HepG2 (cell line): ENCODE measurements at regions not wholly inside any gene's neighbourhood (a gene's known extent, or its start where the extent isn't known, plus 50 kb on each side); places are given as distances from the start of the nearest gene placed in this dataset.

Experiments used
- ATAC-seq: fragments of 200-7000 bp; cut with Tn5 transposase; 3 replicates; pipeline ENCODE4 v1.9.1; 2020; ENCODE audit warnings: mild to moderate bottlenecking, moderate library complexity
- BruUV-seq: library from RNA; stranded (reverse); fragments of 400-500 nt; replicated peaks from 2 replicates; lab custom pipeline; 2021; lab: Mats Ljungman, UMichigan
- CTCF ChIA-PET: fragments of 300-600 bp; formaldehyde crosslinking; extraction: SDS; loops from one replicate; lab custom pipeline; 2021; ENCODE audit warnings: low total read pairs, inconsistent platforms, low intra/inter-chr PET ratio; lab: Yijun Ruan, JAX
- POLR2A ChIA-PET: fragments of 350-600 bp; sonication (Branson Sonifier 250); formaldehyde crosslinking; loops from one replicate; lab custom pipeline; 2020; ENCODE audit warnings: antibody characterized with exemption, inconsistent platforms; lab: Yijun Ruan, JAX
- DNase-seq: peaks from one replicate; pipeline ENCODE4 v3.0.0-alpha.2; 2015; ENCODE audit warnings: low spot score
- FAIRE-seq: peaks from 3 replicates; lab custom pipeline; 2011; peaks lifted over from hg19 to GRCh38; lab: Jason Lieb, UNC
- H2AFZ ChIP-seq: one replicate; pipeline ENCODE4 v1.6.1; 2011; ENCODE audit warnings: low read length, inconsistent platforms
- H3K27ac ChIP-seq: fragments of 300-600 bp; 3 replicates; pipeline ENCODE4 v1.8.0; 2011; ENCODE audit warnings: mixed run types, mild to moderate bottlenecking, mixed read lengths, low read length, inconsistent platforms; ENCODE audit not compliant: insufficient read depth; ENCODE audit errors: extremely low read length
- H3K27me3 ChIP-seq, 2 experiments: fragments of 200-600 bp in 1 of 2; 2 replicates in 1 of 2; 3 replicates in 1 of 2; pipeline versions ENCODE4 v1.6.0 to v1.8.0; 2011; ENCODE audit warnings: low read length in 2 of 2, mild to moderate bottlenecking in 2 of 2, moderate library complexity in 2 of 2, inconsistent platforms in 1 of 2; ENCODE audit not compliant: insufficient read depth in 2 of 2, control insufficient read depth in 1 of 2
- H3K36me3 ChIP-seq, 2 experiments: fragments of 200-600 bp in 1 of 2; replicated peaks in 1 of 2; 2 replicates in 1 of 2; 3 replicates in 1 of 2; pipeline versions ENCODE4 v1.5.1 to v1.8.0; 2011; ENCODE audit warnings: low read length in 2 of 2, inconsistent platforms in 1 of 2; ENCODE audit not compliant: insufficient read depth in 2 of 2, control insufficient read depth in 1 of 2
- H3K4me1 ChIP-seq: 2 replicates; pipeline ENCODE4 v1.5.1; 2012; ENCODE audit warnings: low read length, inconsistent platforms; ENCODE audit not compliant: insufficient read depth
- H3K4me2 ChIP-seq: 2 replicates; pipeline ENCODE4 v1.6.0; 2011; ENCODE audit warnings: low read depth, low read length, inconsistent platforms
- H3K4me3 ChIP-seq, 3 experiments: fragments of 200-600 bp in 1 of 3; sonication (generic), shearing (Covaris generic) in 1 of 3; replicated peaks in 1 of 3; 2 replicates each; pipeline ENCODE4 v1.5.1; 2011 to 2016; ENCODE audit warnings: low read length in 3 of 3, inconsistent platforms in 2 of 3, low read depth in 2 of 3, mild to moderate bottlenecking in 2 of 3, control low read depth in 1 of 3, mixed read lengths in 1 of 3; ENCODE audit not compliant: insufficient read depth in 1 of 3
- H3K79me2 ChIP-seq: one replicate; pipeline ENCODE4 v1.6.1; 2011; ENCODE audit warnings: low read length, inconsistent platforms; ENCODE audit not compliant: insufficient read depth
- H3K9ac ChIP-seq: 2 replicates; pipeline ENCODE4 v1.6.0; 2011; ENCODE audit warnings: mild to moderate bottlenecking, low read depth, low read length, inconsistent platforms; ENCODE audit not compliant: insufficient read depth
- H3K9me3 ChIP-seq: 2 replicates; pipeline ENCODE4 v1.5.1; 2012; ENCODE audit warnings: mild to moderate bottlenecking, low read length
- H4K20me1 ChIP-seq: 2 replicates; pipeline ENCODE4 v1.6.0; 2011; ENCODE audit warnings: inconsistent platforms, mild to moderate bottlenecking, low read length, moderate library complexity; ENCODE audit not compliant: insufficient read depth
- CAMTA2 ChIP-seq: sonication (generic); formaldehyde crosslinking; IDR thresholded peaks from 2 replicates; pipeline ENCODE4 v1.4.0; 2020; ENCODE audit warnings: mild to moderate bottlenecking, missing genetic modification reagents, borderline replicate concordance
- DDIT3 ChIP-seq: sonication (generic); formaldehyde crosslinking; IDR thresholded peaks from 2 replicates; pipeline ENCODE4 v1.4.0; 2020; ENCODE audit warnings: mild to moderate bottlenecking, missing genetic modification reagents
- GTF3A ChIP-seq: sonication (generic); formaldehyde crosslinking; conservative IDR thresholded peaks from 2 replicates; pipeline ENCODE4 v1.4.0; 2020; ENCODE audit warnings: mild to moderate bottlenecking, missing genetic modification reagents
- HNF4A ChIP-seq: sonication (generic); formaldehyde crosslinking; IDR thresholded peaks from 2 replicates; pipeline ENCODE4 v1.4.0; 2020; ENCODE audit warnings: missing genetic modification reagents
- KLF9 ChIP-seq: IDR thresholded peaks from 2 replicates; pipeline ENCODE4 v1.6.1; 2016; ENCODE audit warnings: low read depth
- MTERF4 ChIP-seq: sonication (generic); formaldehyde crosslinking; IDR thresholded peaks from 2 replicates; pipeline ENCODE4 v1.8.0; 2023; ENCODE audit warnings: mild to moderate bottlenecking, missing genetic modification reagents
- MXD1 ChIP-seq: sonication (generic); formaldehyde crosslinking; IDR thresholded peaks from 2 replicates; pipeline ENCODE4 v1.4.0; 2020; ENCODE audit warnings: mild to moderate bottlenecking, missing genetic modification reagents
- NR2F1 ChIP-seq, 2 experiments: fragments of 450-650 bp in 1 of 2; formaldehyde crosslinking in 1 of 2; IDR thresholded peaks; 2 replicates each; pipeline versions ENCODE4 v1.5.0 to v1.6.1; 2016 to 2020; ENCODE audit warnings: mild to moderate bottlenecking in 1 of 2, missing compliant biosample characterization in 1 of 2, missing genetic modification reagents in 1 of 2, moderate library complexity in 1 of 2
- PCBP1 ChIP-seq: fragments of 200-400 bp; formaldehyde crosslinking; IDR thresholded peaks from 2 replicates; pipeline ENCODE4 v1.6.1; 2017; ENCODE audit warnings: mild to moderate bottlenecking, low read depth, low read length, borderline replicate concordance
- SALL2 ChIP-seq: sonication (generic); formaldehyde crosslinking; IDR thresholded peaks from 2 replicates; pipeline ENCODE4 v1.8.1; 2023; ENCODE audit warnings: mild to moderate bottlenecking, missing genetic modification reagents, inconsistent platforms
- ZNF329 ChIP-seq: sonication (generic); formaldehyde crosslinking; IDR thresholded peaks from 2 replicates; pipeline ENCODE4 v1.9.0; 2021; ENCODE audit warnings: low read depth, mild to moderate bottlenecking, missing genetic modification reagents
- ZNF34 ChIP-seq: sonication (generic); formaldehyde crosslinking; IDR thresholded peaks from 2 replicates; pipeline ENCODE4 v1.4.0; 2020; ENCODE audit warnings: mild to moderate bottlenecking, missing genetic modification reagents, borderline replicate concordance
- ZNF570 ChIP-seq: sonication (generic); formaldehyde crosslinking; IDR thresholded peaks from 2 replicates; pipeline ENCODE4 v1.4.0; 2020; ENCODE audit warnings: mild to moderate bottlenecking, missing genetic modification reagents, borderline replicate concordance
- ZNF761 ChIP-seq: sonication (generic); formaldehyde crosslinking; conservative IDR thresholded peaks from 2 replicates; pipeline ENCODE4 v1.4.0; 2020; ENCODE audit warnings: mild to moderate bottlenecking, missing genetic modification reagents
- ZZZ3 ChIP-seq: sonication (generic); formaldehyde crosslinking; IDR thresholded peaks from 2 replicates; pipeline ENCODE4 v1.4.0; 2020; ENCODE audit warnings: missing genetic modification reagents, mild to moderate bottlenecking, borderline replicate concordance
- WGBS: methylation state at CpG from one replicate; pipeline ENCODE4 v1.1.6; 2017; ENCODE audit warnings: low lambda C conversion rate; 5-methylcytosine and 5-hydroxymethylcytosine counted together
- in situ Hi-C: cut with HindIII; loops from 2 replicates; pipeline ENCODE4 v1.10.0; 2017; ENCODE audit warnings: low pct_unique_long_range_greater_than_20kb; ENCODE audit not compliant: extremely low pct_ligation_motif_present
- intact Hi-C: fragments of 100-400 bp; cut with micrococcal nuclease; formaldehyde crosslinking; loops from one replicate; pipeline ENCODE4 v1.10.0; 2022; ENCODE audit not compliant: unreplicated experiment

- DNase-seq = no peak
- 0% methylated on average over 9 of the region's 9 CpGs for WGBS
- in situ Hi-C loops = no loop called here
- Histone ChIP-seq H3K27ac (no peak overlapping the region), H3K27me3 (no peaks in the 10 kb centered on the region), H3K79me2 (no peaks in the 10 kb centered on the region), H3K4me3 (no peak overlapping the region), H3K4me2 (no peak overlapping the region), H3K36me3 (no peaks in the 10 kb centered on the region), H3K4me1 (no peaks in the 10 kb centered on the region), H3K9me3 (peaks cover 20% of the 10 kb centered on the region), H2AFZ (no peak overlapping the region), H4K20me1 (no peaks in the 10 kb centered on the region), H3K9ac (no peak overlapping the region)
- no peak for ATAC-seq
- intact Hi-C loops = no loop called here
- TF ChIP-seq ZZZ3 (no peak), PCBP1 (no peak), SALL2 (CRISPR knock-in tag) (no peak), CAMTA2 (CRISPR knock-in tag) (no peak), ZNF329 (CRISPR knock-in tag) (no peak), MTERF4 (CRISPR knock-in tag) (no peak), KLF9 (no peak), NR2F1 (CRISPR knock-in tag; IDR thresholded peaks at IDR 0.05) (no peak), HNF4A (CRISPR knock-in tag) (no peak), ZNF570 (CRISPR knock-in tag) (no peak), GTF3A (no peak), DDIT3 (CRISPR knock-in tag) (no peak), MXD1 (CRISPR knock-in tag) (no peak), ZNF761 (CRISPR knock-in tag) (no peak), ZNF34 (CRISPR knock-in tag) (no peak)
- BruUV-seq = no TSS peak
- CTCF ChIA-PET = no interaction called here
- POLR2A ChIA-PET = no interaction called here
- no peak for FAIRE-seq
Measured at GRCh38 chr16:64532691-64533090, 589.2 kb downstream of the CDH11 start.
